ENCODE measurements at regions not wholly inside any gene's neighbourhood (a gene's known extent, or its start where the extent isn't known, plus 50 kb on each side); places are given as distances from the start of the nearest gene placed in this dataset.

DNA sequence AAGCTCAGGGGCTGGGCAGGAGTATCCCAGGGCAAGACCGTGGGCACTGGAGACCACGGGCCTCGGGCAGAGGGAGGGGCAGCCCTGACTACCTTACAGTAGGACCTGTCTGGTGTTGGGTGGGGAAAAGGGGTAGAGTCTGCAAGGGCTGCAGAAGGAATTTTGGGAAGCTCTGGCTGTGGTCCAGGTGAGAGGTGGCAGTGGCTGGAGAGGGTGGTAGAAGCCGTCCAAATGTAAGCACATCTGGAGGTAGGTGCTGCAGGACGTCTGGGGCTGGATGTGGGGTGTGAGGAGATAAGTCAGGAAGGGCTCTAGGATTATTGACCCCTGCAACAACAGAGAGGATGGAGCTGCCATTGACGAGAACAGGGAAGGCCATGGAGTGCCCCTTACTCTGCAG is 486.7 kb downstream of the EIPR1 start:
- TF ChIP-seq RAD21 (IDR thresholded peaks at IDR 0.05; ENCODE audit: low read length) (no peak), CEBPB (IDR thresholded peaks at IDR 0.05; ENCODE audit: low read depth, low read length) (no peak), POLR2A (IDR thresholded peaks at IDR 0.05; ENCODE audit: low read depth, low read length) (no peak)
